Neural crest cell (in vitro differentiated cells): ENCODE measurements at regions not wholly inside any gene's neighbourhood (a gene's known extent, or its start where the extent isn't known, plus 50 kb on each side); places are given as distances from the start of the nearest gene placed in this dataset.

Experiments used
- DNase-seq: peaks from one replicate; pipeline ENCODE4 v3.0.0; 2021; ENCODE audit warnings: low read depth, mixed read lengths, low spot score
- H3K27ac Mint-ChIP-seq: one replicate; pipeline ENCODE4 v1.8.0; 2021; ENCODE audit warnings: mild to moderate bottlenecking, mixed read lengths; ENCODE audit not compliant: unreplicated experiment
- H3K27me3 Mint-ChIP-seq: 2 replicates; pipeline ENCODE4 v1.8.0; 2021; ENCODE audit warnings: low read depth, mild to moderate bottlenecking, mixed read lengths
- H3K36me3 Mint-ChIP-seq: 2 replicates; pipeline ENCODE4 v1.8.0; 2021; ENCODE audit warnings: low read depth, mild to moderate bottlenecking, mixed read lengths
- H3K4me1 Mint-ChIP-seq: 2 replicates; pipeline ENCODE4 v1.8.0; 2021; ENCODE audit warnings: mixed read lengths
- H3K4me3 Mint-ChIP-seq: one replicate; pipeline ENCODE4 v1.8.0; 2021; ENCODE audit warnings: mild to moderate bottlenecking, mixed read lengths
- H3K9me3 Mint-ChIP-seq: 2 replicates; pipeline ENCODE4 v1.8.0; 2021; ENCODE audit warnings: mixed read lengths
- TF ChIP-seq, protein P1 (sequence below): fragments of 200-600 bp; sonication (generic); conservative IDR thresholded peaks from 2 replicates; pipeline ENCODE4 v1.5.0; 2021; ENCODE audit warnings: antibody characterized with exemption, mild to moderate bottlenecking

DNA sequence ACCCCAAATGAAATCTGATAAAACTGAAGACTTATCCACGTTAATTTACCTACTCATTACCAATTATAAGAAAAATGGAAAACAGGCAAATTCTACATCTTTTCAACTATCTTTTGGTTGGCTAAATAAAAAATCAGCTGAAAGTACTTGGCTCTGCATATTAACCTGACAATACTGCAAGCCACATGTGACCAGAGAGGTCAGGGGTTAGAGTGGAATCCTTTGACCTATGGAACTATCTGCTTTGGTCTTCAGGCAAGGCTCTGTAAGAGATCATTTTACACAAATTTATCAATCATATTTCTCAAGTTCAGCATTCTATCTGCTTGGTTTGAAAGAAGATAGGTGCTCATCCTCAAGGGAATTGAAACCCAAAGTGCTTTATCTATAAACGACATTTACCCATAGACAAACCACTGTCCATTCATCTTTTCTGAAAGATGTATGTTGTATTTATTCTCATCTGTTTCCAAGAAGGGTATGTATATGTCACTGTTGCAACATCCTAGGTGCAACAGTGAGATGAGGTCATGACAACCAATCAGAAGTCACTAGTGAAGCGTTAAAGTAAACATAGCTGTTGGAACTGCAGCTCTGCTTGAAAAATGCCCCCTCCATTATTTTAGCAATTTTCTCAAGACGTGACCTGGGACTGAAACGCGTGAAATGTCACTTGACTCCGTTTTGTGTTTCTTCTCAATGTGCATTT, 144.9 kb upstream of the POU5F2 start:
- no peak for DNase-seq
- no peaks in the 10 kb centered on the region for H3K36me3 Mint-ChIP-seq
- H3K27ac Mint-ChIP-seq, result peak overlapping the region; percentile 53
- peaks cover 73% of the 10 kb centered on the region for H3K4me1 Mint-ChIP-seq
- H3K4me3 Mint-ChIP-seq, result peak overlapping the region; percentile 55
- TF ChIP-seq, protein P1, sequence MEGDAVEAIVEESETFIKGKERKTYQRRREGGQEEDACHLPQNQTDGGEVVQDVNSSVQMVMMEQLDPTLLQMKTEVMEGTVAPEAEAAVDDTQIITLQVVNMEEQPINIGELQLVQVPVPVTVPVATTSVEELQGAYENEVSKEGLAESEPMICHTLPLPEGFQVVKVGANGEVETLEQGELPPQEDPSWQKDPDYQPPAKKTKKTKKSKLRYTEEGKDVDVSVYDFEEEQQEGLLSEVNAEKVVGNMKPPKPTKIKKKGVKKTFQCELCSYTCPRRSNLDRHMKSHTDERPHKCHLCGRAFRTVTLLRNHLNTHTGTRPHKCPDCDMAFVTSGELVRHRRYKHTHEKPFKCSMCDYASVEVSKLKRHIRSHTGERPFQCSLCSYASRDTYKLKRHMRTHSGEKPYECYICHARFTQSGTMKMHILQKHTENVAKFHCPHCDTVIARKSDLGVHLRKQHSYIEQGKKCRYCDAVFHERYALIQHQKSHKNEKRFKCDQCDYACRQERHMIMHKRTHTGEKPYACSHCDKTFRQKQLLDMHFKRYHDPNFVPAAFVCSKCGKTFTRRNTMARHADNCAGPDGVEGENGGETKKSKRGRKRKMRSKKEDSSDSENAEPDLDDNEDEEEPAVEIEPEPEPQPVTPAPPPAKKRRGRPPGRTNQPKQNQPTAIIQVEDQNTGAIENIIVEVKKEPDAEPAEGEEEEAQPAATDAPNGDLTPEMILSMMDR, result no peak
- H3K9me3 Mint-ChIP-seq, result no peaks in the 10 kb centered on the region
- H3K27me3 Mint-ChIP-seq, result no peaks in the 10 kb centered on the region

DNA sequence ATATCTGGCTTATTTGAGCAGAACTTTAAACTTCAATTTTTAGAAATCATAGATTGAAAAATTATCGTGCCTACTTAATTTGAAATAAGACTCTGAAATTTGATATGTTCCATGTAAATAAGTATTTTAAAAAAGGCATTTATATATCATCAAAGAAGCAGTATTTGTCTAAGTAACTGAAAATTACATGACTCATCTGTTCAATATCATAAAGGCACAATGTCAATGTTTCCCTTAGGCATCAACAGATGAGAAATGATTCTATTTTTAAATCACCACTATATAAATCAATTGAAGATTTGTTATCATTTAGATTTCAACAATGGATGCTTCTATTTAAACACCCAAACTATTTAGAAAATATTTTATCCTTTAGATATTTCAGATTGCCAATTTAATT, 142.9 kb upstream of the POU5F2 start:
- Mint-ChIP-seq H3K36me3 (no peaks in the 10 kb centered on the region), H3K4me3 (no peak overlapping the region), H3K27ac (no peak overlapping the region), H3K27me3 (no peaks in the 10 kb centered on the region), H3K4me1 (peaks cover 73% of the 10 kb centered on the region), H3K9me3 (no peaks in the 10 kb centered on the region)
- DNase-seq, result no peak
- TF ChIP-seq, protein P1, result no peak

DNA sequence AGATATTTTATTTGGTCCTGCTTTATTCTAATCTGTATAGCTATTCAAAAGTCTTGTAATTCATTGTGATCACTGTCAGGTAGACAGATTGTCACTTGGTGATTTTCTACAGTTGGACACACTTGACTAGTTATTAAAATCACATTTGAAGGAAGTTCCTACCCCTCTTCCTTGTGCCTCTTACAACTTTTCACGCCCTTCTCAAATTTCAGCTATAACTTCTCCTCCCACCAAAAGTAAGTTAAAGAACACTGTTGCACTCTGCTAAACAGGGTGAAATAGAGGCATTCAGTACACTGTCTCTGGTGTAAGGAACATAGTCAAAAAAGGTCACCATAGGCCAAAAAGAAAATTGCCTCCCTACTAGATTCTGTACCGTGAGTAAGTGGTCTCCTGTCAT, 142.1 kb upstream of the POU5F2 start:
- H3K4me1 Mint-ChIP-seq, result peaks cover 75% of the 10 kb centered on the region
- H3K9me3 Mint-ChIP-seq, result no peaks in the 10 kb centered on the region
- TF ChIP-seq, protein P1, result no peak
- no peaks in the 10 kb centered on the region for H3K36me3 Mint-ChIP-seq
- no peak for DNase-seq
- H3K4me3 Mint-ChIP-seq, result peak overlapping the region; percentile 70
- H3K27ac Mint-ChIP-seq, result peak overlapping the region; percentile 3
- H3K27me3 Mint-ChIP-seq, result no peaks in the 10 kb centered on the region

DNA sequence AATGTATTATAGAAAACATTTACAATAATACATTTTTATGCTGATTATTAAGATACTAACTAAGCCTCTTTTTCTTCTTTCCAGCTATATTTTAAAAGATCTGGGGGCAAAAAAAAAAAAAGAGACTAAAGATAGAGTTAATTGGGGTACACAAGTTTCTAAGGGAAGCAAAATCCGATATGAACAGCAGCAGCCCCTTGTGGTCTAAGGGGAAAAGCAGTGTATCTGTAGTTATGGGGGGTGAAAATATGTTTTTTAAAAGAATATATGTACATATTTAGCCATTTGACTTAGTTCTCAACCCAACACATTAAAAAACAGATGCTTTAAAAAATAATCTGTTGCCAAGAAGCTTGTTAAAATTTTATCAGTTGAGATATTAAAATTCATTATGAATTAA, 134.3 kb upstream of the POU5F2 start:
- Mint-ChIP-seq H3K4me3 (no peak overlapping the region), H3K36me3 (peaks cover 5% of the 10 kb centered on the region), H3K27ac (no peak overlapping the region)

DNA sequence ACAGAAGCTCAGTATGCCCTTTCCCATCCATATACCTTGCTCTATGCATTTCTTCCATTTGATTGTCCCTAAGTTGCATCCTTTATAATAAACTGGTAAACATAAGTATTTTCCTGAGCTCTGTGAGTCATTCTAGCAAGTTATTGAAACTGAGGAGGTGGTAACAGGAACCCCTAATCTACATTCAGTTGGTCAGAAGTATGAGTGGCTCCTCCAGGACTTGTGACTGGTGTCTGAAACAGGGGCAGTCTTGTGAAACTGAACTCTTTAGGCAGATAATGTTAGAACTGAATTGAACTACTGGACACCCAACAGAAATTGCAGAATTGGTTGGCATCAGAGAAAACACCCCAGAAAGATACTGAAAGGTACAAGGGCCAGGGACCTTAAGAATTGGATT, 133.1 kb upstream of the POU5F2 start:
- H3K36me3 Mint-ChIP-seq, result peaks cover 11% of the 10 kb centered on the region
- peaks cover 48% of the 10 kb centered on the region for H3K4me1 Mint-ChIP-seq
- TF ChIP-seq, protein P1, result no peak
- H3K4me3 Mint-ChIP-seq, result peak overlapping the region; percentile 41
- no peak for DNase-seq
- no peaks in the 10 kb centered on the region for H3K27me3 Mint-ChIP-seq
- no peak overlapping the region for H3K27ac Mint-ChIP-seq
- H3K9me3 Mint-ChIP-seq, result peaks cover 3% of the 10 kb centered on the region

More for the DNA sequence above, 134.3 kb upstream of the POU5F2 start:
- Mint-ChIP-seq H3K4me1 (peaks cover 54% of the 10 kb centered on the region), H3K9me3 (no peaks in the 10 kb centered on the region), H3K27me3 (no peaks in the 10 kb centered on the region)
- TF ChIP-seq, protein P1, result no peak
- no peak for DNase-seq
